CD14-positive monocyte (primary cell): ENCODE measurements at regions not wholly inside any gene's neighbourhood (a gene's known extent, or its start where the extent isn't known, plus 50 kb on each side); places are given as distances from the start of the nearest gene placed in this dataset.

Experiments used
- DNase-seq, 3 donors: peaks; one replicate each; pipeline ENCODE4 v3.0.0-alpha.2; 2011 to 2022
- H2AFZ ChIP-seq: 2 replicates; pipeline ENCODE4 v1.6.0; 2012; ENCODE audit warnings: mild to moderate bottlenecking, low read depth, low read length, inconsistent platforms; ENCODE audit not compliant: insufficient read depth, poor library complexity, severe bottlenecking
- H3K27ac ChIP-seq, 2 donors: 1 replicate in 1 of 2; 2 replicates in 1 of 2; pipeline ENCODE4 v1.5.1; 2012 to 2013; ENCODE audit warnings: low read length in 2 of 2, control low read depth in 1 of 2, inconsistent platforms in 1 of 2, low read depth in 1 of 2, mild to moderate bottlenecking in 1 of 2
- H3K27me3 ChIP-seq, 2 donors: one replicate each; pipeline versions ENCODE4 v1.6.0 to v1.6.1; 2011 to 2013; ENCODE audit warnings: low read length in 2 of 2; ENCODE audit not compliant: control insufficient read depth in 2 of 2, insufficient read depth in 2 of 2
- H3K36me3 ChIP-seq, 2 donors: replicated peaks in 1 of 2; 1 replicate in 1 of 2; 2 replicates in 1 of 2; pipeline versions ENCODE4 v1.5.1 to v1.6.1; 2012 to 2013; ENCODE audit warnings: low read length in 2 of 2, control low read depth in 1 of 2, inconsistent platforms in 1 of 2, mild to moderate bottlenecking in 1 of 2; ENCODE audit not compliant: insufficient read depth in 2 of 2, control insufficient read depth in 1 of 2
- H3K4me1 ChIP-seq, 2 donors: 1 replicate in 1 of 2; 2 replicates in 1 of 2; pipeline versions ENCODE4 v1.5.1 to v1.6.1; 2012 to 2013; ENCODE audit warnings: low read length in 2 of 2, control low read depth in 1 of 2, inconsistent platforms in 1 of 2, mild to moderate bottlenecking in 1 of 2, moderate library complexity in 1 of 2; ENCODE audit not compliant: insufficient read depth in 2 of 2, control insufficient read depth in 1 of 2
- H3K4me2 ChIP-seq: replicated peaks from 2 replicates; pipeline ENCODE3; 2012; ENCODE audit warnings: low read length, moderate library complexity, mild to moderate bottlenecking; ENCODE audit not compliant: poor library complexity, severe bottlenecking; ENCODE audit errors: extremely low read depth
- H3K4me3 ChIP-seq, 3 experiments: fragments of 200-600 bp in 1 of 3; sonication (generic) in 1 of 3; replicated peaks in 1 of 3; 1 replicate in 2 of 3; 2 replicates in 1 of 3; pipeline ENCODE4 v1.5.1; 2011 to 2013; ENCODE audit warnings: low read length in 3 of 3, mild to moderate bottlenecking in 3 of 3, control low read depth in 2 of 3, low read depth in 2 of 3, inconsistent platforms in 1 of 3, moderate library complexity in 1 of 3
- H3K79me2 ChIP-seq: 2 replicates; pipeline ENCODE4 v1.6.0; 2012; ENCODE audit warnings: mild to moderate bottlenecking, control low read depth, inconsistent platforms, low read length, moderate library complexity; ENCODE audit not compliant: insufficient read depth
- H3K9ac ChIP-seq: 2 replicates; pipeline ENCODE4 v1.6.0; 2017; ENCODE audit warnings: low read length, mild to moderate bottlenecking; ENCODE audit not compliant: insufficient read depth, poor library complexity, severe bottlenecking
- H3K9me3 ChIP-seq, 2 donors: replicated peaks in 1 of 2; 1 replicate in 1 of 2; 2 replicates in 1 of 2; pipeline versions ENCODE4 v1.5.1 to v1.6.1; 2012 to 2013; ENCODE audit warnings: low read length in 2 of 2, control low read depth in 1 of 2; ENCODE audit not compliant: control insufficient read depth in 1 of 2, insufficient read depth in 1 of 2
- H4K20me1 ChIP-seq: 2 replicates; pipeline ENCODE4 v1.6.0; 2012; ENCODE audit warnings: mild to moderate bottlenecking, low read length, control low read depth, moderate library complexity; ENCODE audit not compliant: insufficient read depth
- H3K27ac Mint-ChIP-seq, 7 donors: one replicate each; pipeline ENCODE4 v1.8.0; 2020; ENCODE audit warnings: mild to moderate bottlenecking in 7 of 7, mixed read lengths in 7 of 7, moderate library complexity in 6 of 7, inconsistent platforms in 2 of 7
- H3K27me3 Mint-ChIP-seq, 3 donors: one replicate each; pipeline ENCODE4 v1.8.0; 2021 to 2022; ENCODE audit warnings: low read depth in 3 of 3, mild to moderate bottlenecking in 3 of 3, mixed read lengths in 3 of 3, moderate library complexity in 3 of 3, inconsistent platforms in 1 of 3
- H3K36me3 Mint-ChIP-seq, 2 donors: one replicate each; pipeline ENCODE4 v1.8.0; 2020; ENCODE audit warnings: mixed read lengths in 2 of 2, inconsistent platforms in 1 of 2, mild to moderate bottlenecking in 1 of 2
- H3K4me1 Mint-ChIP-seq: one replicate; pipeline ENCODE4 v1.8.0; 2020; ENCODE audit warnings: mild to moderate bottlenecking, mixed read lengths
- H3K4me3 Mint-ChIP-seq, 2 donors: one replicate each; pipeline ENCODE4 v1.8.0; 2020; ENCODE audit warnings: mild to moderate bottlenecking in 2 of 2, mixed read lengths in 2 of 2, moderate library complexity in 1 of 2
- H3K9me3 Mint-ChIP-seq, 7 donors: one replicate each; pipeline ENCODE4 v1.8.0; 2020 to 2022; ENCODE audit warnings: mixed read lengths in 7 of 7, mild to moderate bottlenecking in 6 of 7, moderate library complexity in 6 of 7, inconsistent platforms in 2 of 7
- WGBS: methylation state at CpG from one replicate; pipeline ENCODE4 v1.1.5; 2013; ENCODE audit warnings: missing lambda C conversion rate; ENCODE audit not compliant: insufficient coverage; 5-methylcytosine and 5-hydroxymethylcytosine counted together
- intact Hi-C, 2 donors: fragments of 100-400 bp; cut with micrococcal nuclease; formaldehyde crosslinking; loops; one replicate each; pipeline versions ENCODE4 v1.15.0 to v1.15.1; 2023
- TF ChIP-seq, protein P1 (sequence below): fragments of 200-600 bp; IDR thresholded peaks from one replicate; pipeline ENCODE4 v1.8.0; 2022; ENCODE audit warnings: antibody characterized with exemption, mild to moderate bottlenecking

DNA sequence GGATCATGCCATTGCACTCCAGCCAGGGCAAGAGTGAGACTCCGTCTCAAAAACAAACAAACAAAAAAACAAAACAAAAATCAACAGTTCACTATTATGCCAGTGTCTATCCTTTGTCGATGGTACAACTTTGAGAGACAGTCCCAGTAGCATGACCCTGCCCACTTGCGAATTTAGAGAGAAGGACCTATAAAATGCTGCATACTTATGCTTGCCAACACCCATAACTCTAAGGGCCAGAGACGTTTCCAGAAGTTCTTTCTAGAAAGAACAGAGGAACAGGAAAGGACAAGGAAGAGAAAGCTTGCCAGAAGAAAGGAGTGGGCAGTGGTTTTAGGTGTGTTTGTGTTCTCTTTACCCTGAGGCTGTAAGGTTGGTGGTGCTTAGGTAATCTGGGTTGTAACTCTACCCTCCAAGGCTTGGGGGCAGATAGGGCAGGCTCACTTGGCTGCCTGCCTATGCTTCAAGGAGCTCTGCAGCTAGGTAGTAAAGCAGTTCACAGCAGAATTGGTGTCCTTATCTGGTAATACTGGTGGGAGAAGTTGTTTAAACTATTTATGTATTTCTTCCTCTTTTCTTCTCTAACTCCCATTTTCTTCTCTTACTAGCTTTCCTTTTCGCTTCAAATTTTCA lies 50.6 kb upstream of the SPPL2A start:
- Mint-ChIP-seq H3K4me1 (no peaks in the 10 kb centered on the region), H3K4me3 (no peak overlapping the region), H3K27ac (no peak overlapping the region), H3K36me3 (no peaks in the 10 kb centered on the region), H3K27me3 (no peaks in the 10 kb centered on the region), H3K9me3 (peaks cover 0 to 3% (median 0%) of the 10 kb centered on the region in 7 donors)
- H3K9me3 ChIP-seq = no peaks in the 10 kb centered on the region
- H3K4me1 ChIP-seq = no peaks in the 10 kb centered on the region
- no peak for DNase-seq
- no peak overlapping the region for H3K27ac ChIP-seq
- H3K4me2 ChIP-seq = no peak overlapping the region
- intact Hi-C loops = no loop called here
- TF ChIP-seq, protein P1, sequence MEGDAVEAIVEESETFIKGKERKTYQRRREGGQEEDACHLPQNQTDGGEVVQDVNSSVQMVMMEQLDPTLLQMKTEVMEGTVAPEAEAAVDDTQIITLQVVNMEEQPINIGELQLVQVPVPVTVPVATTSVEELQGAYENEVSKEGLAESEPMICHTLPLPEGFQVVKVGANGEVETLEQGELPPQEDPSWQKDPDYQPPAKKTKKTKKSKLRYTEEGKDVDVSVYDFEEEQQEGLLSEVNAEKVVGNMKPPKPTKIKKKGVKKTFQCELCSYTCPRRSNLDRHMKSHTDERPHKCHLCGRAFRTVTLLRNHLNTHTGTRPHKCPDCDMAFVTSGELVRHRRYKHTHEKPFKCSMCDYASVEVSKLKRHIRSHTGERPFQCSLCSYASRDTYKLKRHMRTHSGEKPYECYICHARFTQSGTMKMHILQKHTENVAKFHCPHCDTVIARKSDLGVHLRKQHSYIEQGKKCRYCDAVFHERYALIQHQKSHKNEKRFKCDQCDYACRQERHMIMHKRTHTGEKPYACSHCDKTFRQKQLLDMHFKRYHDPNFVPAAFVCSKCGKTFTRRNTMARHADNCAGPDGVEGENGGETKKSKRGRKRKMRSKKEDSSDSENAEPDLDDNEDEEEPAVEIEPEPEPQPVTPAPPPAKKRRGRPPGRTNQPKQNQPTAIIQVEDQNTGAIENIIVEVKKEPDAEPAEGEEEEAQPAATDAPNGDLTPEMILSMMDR = no peak
- no peaks in the 10 kb centered on the region for H3K79me2 ChIP-seq
- H2AFZ ChIP-seq = peak overlapping the region; percentile 9
- H3K36me3 ChIP-seq = no peaks in the 10 kb centered on the region
- no peak overlapping the region for H3K9ac ChIP-seq
- no peak overlapping the region for H3K4me3 ChIP-seq
- H3K27me3 ChIP-seq = peaks cover 0 to 2% of the 10 kb centered on the region in 2 donors
- no peaks in the 10 kb centered on the region for H4K20me1 ChIP-seq
- 100% methylated on average over 2 of the region's 5 CpGs for WGBS
